ENCODE measurements at regions not wholly inside any gene's neighbourhood (a gene's known extent, or its start where the extent isn't known, plus 50 kb on each side); places are given as distances from the start of the nearest gene placed in this dataset.

- TF ChIP-seq CTCF (conservative IDR thresholded peaks at IDR 0.05) (no peak), ZFX (IDR thresholded peaks at IDR 0.05) (no peak)
These were observed 673.0 kb upstream of the AUTS2 start for GRCh38 chr7:68925241-68925640.

Data from C4-2B (cell line).